Left cardiac atrium (tissue), 4 donors: ENCODE measurements at regions not wholly inside any gene's neighbourhood (a gene's known extent, or its start where the extent isn't known, plus 50 kb on each side); places are given as distances from the start of the nearest gene placed in this dataset.
"Not testable (repeated sequence)": the region's sequence is repeated elsewhere in the genome, so short reads cannot be mapped to it uniquely, and the experiment has no call there.

Source experiments
- ATAC-seq, 2 donors: fragments of 200-7000 bp; cut with Tn5 transposase; one replicate each; pipeline ENCODE4 v1.9.1; 2020; ENCODE audit warnings: mild to moderate bottlenecking in 2 of 2, moderate library complexity in 2 of 2
- DNase-seq: peaks from one replicate; pipeline ENCODE4 v3.0.0-alpha.2; 2020
- intact Hi-C, 2 donors: fragments of 100-400 bp; cut with DNase I; formaldehyde crosslinking; loops; one replicate each; pipeline versions ENCODE4 v1.14.1 to v1.15.1; 2022 to 2023
- donor health status: DM: no; HTN: yes; CAD: no.
- donor health status: DM: no; HTN: yes; CAD: no; lungs with severe emphysema.
- donor health status: DM: yes; HTN: yes; CAD: no.
- donor health status: Dilated cardiomyopathy.

- intact Hi-C loops: no loop called here
- no peak for ATAC-seq
- no peak for DNase-seq
Measured at GRCh38 chr6:106759112-106759511, 129.7 kb downstream of the QRSL1 start.

- intact Hi-C loops: no loop called here
Measured at GRCh38 chr6:106757722-106758467, 128.5 kb downstream of the QRSL1 start.

GRCh38 chr6:106757267-106757666, 127.9 kb downstream of the QRSL1 start:
- intact Hi-C loops: no loop called here
- DNase-seq (no peak), ATAC-seq (no peak)

More at GRCh38 chr6:106757722-106758467, 128.5 kb downstream of the QRSL1 start:
- no peak for DNase-seq
- no peak for ATAC-seq

- intact Hi-C loops: no loop called here
- ATAC-seq (no peak), DNase-seq (no peak)
Measured at GRCh38 chr6:106754215-106754614, 124.8 kb downstream of the QRSL1 start.

- ATAC-seq (no peak), DNase-seq (no peak)
- intact Hi-C loops: no loop called here
Measured at GRCh38 chr6:106752641-106753040, 123.3 kb downstream of the QRSL1 start.

- ATAC-seq (no peak), DNase-seq (no peak)
- intact Hi-C loops: no loop called here
Measured at GRCh38 chr6:106751501-106752252, 122.3 kb downstream of the QRSL1 start.

- no peak for DNase-seq
- intact Hi-C loops: no loop called here
- no peak for ATAC-seq
Measured at GRCh38 chr6:106750946-106751345, 121.6 kb downstream of the QRSL1 start.

- DNase-seq (no peak), ATAC-seq (no peak)
- intact Hi-C loops: no loop called here
Measured at GRCh38 chr6:106750142-106750918, 121.0 kb downstream of the QRSL1 start.

GRCh38 chr6:106749609-106750008, 120.2 kb downstream of the QRSL1 start:
- DNase-seq (no peak), ATAC-seq (no peak)
- intact Hi-C loops: no loop called here

- intact Hi-C loops: no loop called here
- no peak for DNase-seq
- ATAC-seq: no peak
Measured at GRCh38 chr6:106748547-106749207, 119.3 kb downstream of the QRSL1 start.

- DNase-seq: no peak
- intact Hi-C loops: no loop called here
- no peak for ATAC-seq
Measured at GRCh38 chr6:106747139-106747538, 117.8 kb downstream of the QRSL1 start.

GRCh38 chr6:106746652-106747051, 117.3 kb downstream of the QRSL1 start:
- intact Hi-C loops: no loop called here
- DNase-seq: no peak
- no peak for ATAC-seq

- ATAC-seq (no peak), DNase-seq (no peak)
- intact Hi-C loops: no loop called here
Measured at GRCh38 chr6:106745824-106746582, 116.6 kb downstream of the QRSL1 start.

GRCh38 chr6:106745197-106745770, 115.9 kb downstream of the QRSL1 start:
- no peak for ATAC-seq
- DNase-seq: no peak
- intact Hi-C loops: no loop called here

GRCh38 chr6:106744781-106745180, 115.4 kb downstream of the QRSL1 start:
- intact Hi-C loops: no loop called here
- ATAC-seq (no peak), DNase-seq (no peak)

GRCh38 chr6:106744029-106744428, 114.7 kb downstream of the QRSL1 start:
- intact Hi-C loops, DNase-seq, ATAC-seq: not testable (repeated sequence)

- ATAC-seq (no peak), DNase-seq (no peak)
- intact Hi-C loops: no loop called here
Measured at GRCh38 chr6:106743612-106744011, 114.2 kb downstream of the QRSL1 start.

- intact Hi-C loops: no loop called here
- no peak for DNase-seq
- ATAC-seq: peak in 1 of 2 donors; percentile 17
Measured at GRCh38 chr6:106740287-106740686, 110.9 kb downstream of the QRSL1 start.
